SW480 (cell line): ENCODE measurements at regions not wholly inside any gene's neighbourhood (a gene's known extent, or its start where the extent isn't known, plus 50 kb on each side); places are given as distances from the start of the nearest gene placed in this dataset.
A peak's percentile ranks its signal among the peaks of the same experiment; 100 is the strongest.
"Not testable (repeated sequence)": the region's sequence is repeated elsewhere in the genome, so short reads cannot be mapped to it uniquely, and the experiment has no call there.

Source experiments
- DNase-seq: peaks from one replicate; pipeline ENCODE4 v3.0.0-alpha.2; 2016; ENCODE audit warnings: low spot score

DNA sequence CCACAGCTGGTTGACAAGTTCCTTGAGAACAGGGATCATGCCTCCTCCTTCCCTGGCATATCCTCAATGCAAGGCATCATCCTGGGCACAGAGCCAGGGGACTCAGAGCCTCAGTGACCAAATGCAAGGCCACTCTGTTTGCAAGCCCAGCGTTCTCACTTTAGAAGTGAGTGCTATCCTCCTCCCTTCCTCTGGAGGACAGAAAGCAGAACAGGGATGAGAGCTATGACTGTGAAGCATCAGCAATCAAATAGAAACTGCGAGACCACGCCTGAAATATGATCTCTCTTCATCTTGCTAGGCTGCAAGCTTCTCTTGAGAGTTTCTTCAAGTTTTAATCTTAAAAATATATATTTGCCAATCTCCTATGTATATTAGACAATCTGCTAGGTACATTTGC, 119.8 kb downstream of the LRATD1 start:
- no peak for DNase-seq

DNA sequence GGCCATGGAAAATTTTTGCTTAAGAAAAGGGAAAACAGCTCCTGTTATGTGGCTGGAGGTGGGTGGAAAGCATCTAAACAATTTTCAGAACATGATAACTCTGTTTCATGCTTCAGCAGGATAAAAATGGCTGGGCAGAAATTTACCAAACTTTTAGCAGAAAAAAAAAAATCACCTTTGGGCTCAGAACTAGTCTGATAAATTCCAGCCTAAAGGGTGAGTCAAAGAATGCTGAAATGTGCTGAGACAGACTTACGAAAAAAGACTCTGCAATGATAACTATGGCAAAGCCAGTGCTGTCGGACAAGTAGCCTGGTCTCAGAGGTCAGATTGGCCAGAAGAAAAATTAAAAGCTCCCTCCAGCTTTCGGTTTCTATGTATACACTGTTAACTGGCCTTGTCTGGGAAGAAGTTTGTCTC, 123.6 kb downstream of the LRATD1 start:
- DNase-seq = no peak

DNA sequence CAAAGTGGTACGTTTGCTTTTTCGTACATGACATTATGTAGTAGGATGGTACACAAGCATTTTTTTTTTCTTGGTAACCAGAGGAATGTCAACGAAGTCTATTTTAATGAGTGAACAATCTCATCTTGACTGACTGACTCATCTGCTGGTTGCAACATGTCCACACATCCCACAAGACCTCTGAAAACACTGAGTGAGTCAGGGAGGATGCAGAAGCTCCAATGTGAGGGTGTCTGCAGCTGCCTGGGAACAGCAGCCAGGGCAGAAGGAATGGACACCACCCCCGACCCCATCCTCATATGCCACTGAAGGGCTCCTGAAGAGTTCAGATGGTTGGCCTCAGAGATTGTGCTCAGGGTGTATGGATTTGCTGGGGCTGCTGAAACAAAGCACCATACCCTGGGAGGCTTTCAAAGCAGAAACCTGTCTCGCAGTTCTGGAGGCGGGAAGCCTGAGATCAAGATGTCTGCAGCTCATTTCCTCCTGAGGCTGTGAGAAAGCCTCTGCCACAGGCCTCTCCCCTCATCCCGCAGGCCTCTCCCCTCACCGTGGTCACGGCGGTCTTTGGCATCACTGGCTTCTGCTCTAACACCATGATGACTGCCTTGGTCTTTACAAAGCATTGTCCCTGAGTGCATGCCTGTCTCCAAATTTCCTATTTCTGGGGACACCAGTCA, 124.6 kb downstream of the LRATD1 start:
- peak; percentile 21 for DNase-seq

DNA sequence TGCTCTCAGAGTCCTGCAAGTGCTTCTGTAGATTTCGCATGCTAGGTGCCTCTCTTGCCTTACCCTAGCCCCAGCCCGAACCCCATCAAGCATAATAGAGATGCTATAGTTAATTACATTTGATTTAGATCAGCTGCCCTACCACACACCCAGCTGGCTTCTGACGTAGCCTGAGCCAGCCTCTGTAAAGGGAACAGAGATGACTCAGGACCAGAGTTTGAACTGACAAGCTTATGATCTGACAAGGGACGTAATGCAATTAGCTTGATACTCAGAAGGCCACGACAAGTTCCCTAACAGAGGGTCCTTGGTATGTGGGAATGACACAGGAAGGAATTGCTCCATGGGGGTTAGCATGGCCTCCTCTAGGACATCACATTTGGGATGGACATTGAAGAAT, 126.6 kb downstream of the LRATD1 start:
- DNase-seq = no peak

DNA sequence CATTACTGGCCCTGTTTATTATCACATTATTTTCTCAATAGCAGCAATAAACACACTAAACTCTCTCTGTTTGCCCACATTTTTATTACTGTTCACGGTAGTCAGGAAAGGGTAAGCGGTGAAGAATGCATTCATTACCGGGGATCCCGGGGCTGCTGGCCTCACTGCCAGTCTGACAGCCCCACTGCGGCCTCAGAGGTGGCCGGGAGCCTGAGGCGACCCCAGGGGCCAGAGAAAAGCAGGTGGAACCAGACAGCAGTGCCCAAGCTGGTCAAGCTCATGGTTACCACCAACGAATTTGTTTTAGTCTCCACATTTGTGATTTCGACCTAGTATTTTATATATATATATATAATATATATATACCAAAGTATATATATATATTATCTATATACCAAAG, 127.7 kb downstream of the LRATD1 start:
- no peak for DNase-seq

DNA sequence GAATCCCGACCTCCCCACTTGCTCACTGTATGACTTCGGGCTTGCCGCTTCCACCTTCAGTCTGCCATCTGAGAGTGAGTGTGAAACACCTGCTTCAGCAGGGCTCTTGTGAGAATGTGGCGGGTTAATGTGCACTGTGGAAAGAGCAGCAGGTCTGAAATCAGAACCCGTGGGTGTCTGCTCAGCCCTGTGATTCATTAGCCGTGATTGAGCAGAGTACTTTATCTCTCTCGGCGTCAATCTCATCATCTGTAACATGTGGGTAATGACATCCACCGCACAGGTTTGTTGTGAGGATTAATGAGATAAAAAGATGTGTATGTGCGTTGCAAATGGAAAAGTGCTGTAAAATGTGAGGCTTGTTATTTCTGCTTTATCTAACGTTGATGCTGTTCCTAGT, 128.6 kb downstream of the LRATD1 start:
- DNase-seq = no peak

DNA sequence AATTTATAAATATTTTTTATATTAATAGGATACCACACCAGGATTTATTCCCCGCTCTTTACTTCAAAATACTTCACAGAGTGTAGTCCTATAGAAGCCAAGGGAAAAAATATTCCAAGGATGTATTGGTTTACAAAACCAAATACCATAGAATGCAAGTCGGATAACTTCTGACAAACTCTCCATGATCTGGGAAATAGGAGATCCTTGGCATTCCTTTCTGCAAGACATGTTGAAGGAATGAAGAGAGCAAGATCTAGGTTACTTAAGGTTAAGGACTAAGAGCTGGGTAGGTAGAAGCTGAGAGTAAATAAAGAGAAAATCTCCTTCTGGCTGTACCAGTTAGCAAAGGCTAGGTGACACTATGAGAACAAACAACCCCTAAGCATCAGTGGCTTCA, 141.2 kb downstream of the LRATD1 start:
- no peak for DNase-seq

DNA sequence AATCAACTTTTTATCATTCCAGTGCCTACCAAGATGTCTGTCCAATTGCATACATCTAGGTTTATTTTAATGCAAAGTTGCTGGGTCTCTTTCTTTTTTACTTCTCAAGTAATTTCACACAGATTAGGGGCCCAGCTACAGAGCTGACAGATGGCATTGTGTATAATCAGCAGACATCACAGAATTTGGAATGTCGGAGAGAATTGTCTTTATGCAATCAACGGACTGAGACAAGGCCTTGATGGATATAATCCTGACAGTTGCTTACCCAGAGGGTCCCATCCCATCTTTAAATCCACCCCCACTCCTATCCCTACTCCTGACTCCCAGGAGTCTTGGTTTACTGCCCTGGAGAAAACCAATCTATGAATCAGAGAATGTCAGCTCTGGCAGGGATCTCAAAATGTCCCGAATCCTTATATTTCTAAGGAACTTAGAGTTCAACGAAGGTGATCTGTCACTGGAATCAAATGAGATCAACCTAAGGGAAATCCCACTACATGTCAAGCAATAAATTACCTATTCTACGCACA, 142.0 kb downstream of the LRATD1 start:
- DNase-seq = no peak

DNA sequence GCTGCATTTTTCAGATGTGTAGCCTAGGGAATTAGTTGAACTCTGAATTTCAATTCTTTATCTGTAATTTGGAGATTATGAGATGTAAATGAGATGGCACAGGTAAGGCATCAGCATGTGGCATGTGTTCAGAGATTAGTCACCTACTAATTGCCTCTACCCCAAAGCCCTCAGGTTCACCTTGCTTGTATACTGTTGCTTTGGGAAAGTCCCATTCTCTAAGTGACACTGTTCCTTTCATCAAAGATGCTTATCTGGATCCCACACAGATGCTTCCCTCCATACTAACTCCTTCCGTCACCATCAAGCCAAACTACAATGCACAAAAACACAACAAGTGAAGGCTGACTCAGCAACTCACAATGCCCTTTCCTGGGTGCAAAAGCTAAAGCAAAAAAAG, 143.7 kb downstream of the LRATD1 start:
- DNase-seq = no peak

DNA sequence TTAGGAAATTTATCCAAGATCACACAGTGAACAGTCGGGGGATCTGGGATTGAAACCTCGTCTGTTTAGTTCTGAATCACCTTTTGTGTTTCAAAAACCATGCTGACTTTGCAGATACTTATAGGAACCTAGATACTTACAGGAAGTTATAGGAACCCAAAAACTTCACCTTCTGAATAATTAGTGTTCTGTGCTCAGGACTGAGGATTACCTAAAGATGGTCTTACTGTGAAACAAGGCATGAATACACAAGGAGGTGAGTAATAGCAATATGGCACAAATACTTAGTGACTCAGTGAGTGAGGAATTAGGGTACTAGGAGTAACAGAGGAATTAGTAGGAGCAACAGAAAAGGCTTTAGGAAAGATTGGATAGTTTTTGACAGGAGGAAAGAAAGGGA, 145.5 kb downstream of the LRATD1 start:
- DNase-seq = no peak

DNA sequence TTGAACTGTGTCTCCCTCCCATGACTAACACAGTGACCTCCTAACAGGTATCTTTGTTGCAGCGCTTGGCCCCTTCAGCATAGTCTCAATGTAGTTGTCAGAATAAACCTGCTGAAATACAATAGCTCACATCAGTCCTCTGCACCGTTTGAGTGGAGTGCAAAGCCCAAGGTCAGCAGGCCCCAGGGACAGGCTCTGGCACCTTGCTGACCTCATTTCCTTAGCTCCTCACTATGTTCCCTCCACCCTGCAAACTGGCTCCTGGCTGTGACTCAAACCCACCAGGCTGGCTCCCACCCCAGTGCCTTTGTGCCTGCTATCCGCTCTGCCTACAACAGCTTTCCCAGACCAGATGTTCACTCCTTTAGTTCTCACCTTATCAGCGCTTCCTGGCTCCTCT, 146.7 kb downstream of the LRATD1 start:
- DNase-seq = no peak

DNA sequence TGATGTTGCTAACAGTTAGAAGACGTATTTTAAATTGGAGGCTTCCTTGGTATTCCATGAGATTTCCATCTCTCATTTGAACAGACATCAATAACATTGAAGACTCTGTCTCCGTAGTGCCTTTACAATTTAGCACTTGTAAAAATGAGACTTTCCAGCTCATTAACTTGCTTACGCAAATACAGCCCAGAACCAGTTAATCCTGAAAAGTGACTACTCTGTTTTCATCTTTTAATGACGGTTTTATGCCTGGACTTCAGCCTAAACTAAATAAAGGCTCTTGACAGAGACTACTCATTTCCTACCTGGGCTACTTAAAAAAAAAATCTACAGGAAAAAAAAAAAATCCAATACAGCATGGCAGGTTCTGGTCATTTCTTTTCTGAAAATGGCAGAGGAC, 148.6 kb downstream of the LRATD1 start:
- DNase-seq = no peak

DNA sequence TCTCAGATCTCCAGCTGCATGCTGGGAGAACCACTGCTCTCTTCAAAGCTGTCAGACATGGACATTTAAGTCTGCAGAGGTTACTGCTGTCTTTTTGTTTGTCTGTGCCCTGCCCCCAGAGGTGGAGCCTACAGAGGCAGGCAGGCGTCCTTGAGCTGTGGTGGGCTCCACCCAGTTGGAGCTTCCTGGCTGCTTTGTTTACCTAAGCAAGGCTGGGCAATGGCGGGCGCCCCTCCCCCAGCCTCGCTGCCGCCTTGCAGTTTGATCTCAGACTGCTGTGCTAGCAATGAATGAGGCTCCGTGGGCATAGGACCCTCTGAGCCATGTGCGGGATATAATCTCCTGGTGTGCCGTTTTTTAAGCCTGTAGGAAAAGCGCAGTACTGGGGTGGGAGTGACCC, 156.3 kb downstream of the LRATD1 start:
- not testable (repeated sequence) for DNase-seq

DNA sequence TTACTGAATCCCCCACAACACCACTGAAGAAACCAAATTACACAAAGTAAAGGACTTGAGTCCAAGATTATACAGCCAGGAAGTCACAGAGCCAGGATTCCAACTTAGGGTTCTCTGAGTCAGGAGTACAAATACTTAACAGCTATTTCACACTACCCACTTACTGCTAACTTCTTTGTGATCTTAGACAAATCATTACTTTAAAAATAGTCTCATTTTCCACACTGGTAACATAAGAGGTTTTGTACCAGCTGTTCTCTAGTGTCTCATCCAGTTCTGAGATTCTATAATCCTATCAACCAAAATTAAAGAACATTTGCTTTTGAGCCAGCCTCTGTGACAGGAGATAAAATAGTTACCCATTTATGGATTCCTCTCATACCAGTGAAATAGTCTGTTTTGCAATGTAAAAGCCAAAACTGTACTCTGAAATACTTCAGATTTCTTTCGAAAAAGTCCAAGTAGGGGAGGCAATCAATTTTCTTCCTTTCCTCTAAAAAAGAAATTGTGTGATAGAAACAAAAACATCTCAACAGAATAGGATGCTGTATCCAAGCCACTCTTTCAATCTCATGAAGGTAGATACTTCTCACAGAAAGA, 157.6 kb downstream of the LRATD1 start:
- no peak for DNase-seq

DNA sequence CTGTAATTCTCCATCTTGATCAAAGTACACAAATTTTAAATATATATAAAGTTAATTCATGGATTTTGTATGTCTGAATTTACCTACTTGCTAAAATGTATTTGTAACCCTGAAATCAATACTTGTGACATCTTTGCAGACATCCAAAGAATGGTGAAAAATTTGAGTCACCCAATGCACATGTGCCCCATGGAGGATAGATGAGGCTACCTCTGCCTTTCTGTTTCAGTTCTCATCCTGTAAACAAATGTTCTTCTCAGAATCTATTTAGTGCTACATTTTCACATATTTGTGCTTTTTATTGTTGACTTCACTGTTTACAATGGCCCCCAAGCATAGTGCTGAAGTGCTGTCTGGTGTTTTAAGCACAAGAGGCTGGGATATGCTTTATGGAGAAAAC, 171.5 kb downstream of the LRATD1 start:
- no peak for DNase-seq

DNA sequence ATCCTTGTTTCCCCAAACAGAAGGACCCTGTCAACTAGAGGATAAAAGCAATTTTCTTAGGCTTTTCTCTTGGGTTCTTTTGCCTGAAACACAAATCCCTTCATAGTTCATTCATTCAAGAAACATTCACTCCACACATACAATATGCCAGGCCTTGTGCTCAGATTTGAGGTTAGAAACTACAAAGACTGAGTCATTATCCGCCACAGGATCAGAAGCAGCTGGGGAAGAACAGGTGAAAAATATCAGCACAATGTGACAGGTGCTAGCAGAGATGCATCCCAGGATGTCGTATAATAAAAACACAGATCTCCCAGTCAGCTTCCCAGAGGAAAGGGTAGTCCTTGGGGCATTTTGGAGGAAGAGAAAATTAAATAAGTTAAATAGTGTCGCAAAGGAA, 172.4 kb downstream of the LRATD1 start:
- DNase-seq = peak; percentile 6

DNA sequence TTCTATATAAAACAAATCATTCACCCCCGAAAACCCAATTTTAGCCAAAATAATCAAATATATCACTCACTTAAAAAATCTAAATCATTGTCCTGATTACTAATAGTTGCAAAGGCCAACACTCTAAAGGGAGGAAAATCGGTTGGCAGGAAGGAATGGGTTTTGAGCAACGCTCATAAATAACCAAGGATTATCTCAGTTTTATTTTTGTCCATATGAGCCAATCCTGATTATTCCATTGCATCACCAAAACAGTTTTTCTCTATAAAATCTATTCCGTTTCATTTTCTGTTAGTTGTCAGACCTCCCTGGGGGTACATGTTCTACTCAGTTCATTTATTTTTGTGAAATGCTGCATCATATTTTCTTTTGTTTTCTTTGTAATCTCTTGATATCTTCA, 174.1 kb downstream of the LRATD1 start:
- DNase-seq = no peak

DNA sequence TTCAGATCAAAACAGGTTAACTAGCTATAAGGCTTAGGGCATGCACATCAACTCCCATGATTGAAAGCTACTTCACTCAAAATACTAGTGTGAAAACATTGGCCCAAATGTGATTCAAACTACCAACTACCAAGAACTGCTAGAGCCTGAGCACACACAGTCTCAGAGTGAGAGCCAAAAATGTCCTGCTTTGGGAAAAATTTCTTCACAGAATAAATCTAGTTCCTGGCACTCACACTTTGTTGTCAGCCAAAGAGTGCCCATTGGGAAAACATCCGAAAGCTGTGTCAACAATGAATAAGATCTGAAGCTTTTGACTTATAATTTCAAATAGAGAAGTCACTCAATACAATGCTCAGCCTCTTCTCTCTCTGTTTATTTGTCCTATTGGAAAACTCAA, 182.7 kb downstream of the LRATD1 start:
- DNase-seq = no peak

DNA sequence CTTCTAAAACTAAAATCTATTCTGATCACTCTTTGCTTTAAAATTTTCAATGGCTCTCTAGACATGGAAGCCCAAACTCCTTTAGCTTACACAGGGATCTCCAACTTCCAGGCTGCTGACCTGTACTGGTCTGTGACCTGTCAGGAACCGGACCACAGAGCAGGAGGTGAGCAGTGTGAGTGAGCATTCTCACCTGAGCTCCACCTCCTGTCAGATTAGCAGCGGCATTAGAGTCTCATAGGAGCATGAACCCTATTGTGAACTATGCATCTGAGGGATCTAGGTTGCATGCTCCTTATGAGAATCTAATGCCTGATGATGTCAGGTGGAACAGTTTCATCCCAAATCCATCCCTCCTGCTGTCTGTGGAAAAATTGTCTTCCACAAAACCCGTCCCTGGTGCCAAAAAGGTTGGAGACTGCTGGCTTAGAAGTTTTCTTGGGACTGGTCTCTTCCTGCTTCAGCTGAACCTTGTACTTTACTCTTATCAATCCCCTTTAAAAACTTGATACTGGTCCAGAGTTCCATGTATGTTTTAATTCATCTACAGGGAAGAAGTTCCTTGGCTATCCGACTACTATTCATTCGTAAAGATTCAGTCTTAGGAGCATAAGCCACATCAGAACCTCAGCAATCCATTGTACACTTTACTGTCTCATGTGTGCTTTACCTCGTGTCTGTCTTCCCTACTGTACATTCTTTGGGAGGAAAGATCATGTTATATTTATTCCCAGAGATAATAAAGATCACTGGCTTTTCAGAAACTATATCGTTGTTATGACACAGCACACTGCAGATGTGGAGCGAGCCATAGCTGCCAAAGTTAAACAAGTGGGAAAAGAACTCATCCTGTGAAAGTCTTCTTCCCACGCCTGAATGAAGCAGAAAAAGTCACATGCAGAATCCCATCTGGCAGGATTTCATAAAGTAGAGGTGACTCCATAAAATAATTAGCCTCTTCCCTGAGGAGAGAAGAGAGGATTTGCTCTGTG, 183.8 kb downstream of the LRATD1 start:
- DNase-seq = no peak

DNA sequence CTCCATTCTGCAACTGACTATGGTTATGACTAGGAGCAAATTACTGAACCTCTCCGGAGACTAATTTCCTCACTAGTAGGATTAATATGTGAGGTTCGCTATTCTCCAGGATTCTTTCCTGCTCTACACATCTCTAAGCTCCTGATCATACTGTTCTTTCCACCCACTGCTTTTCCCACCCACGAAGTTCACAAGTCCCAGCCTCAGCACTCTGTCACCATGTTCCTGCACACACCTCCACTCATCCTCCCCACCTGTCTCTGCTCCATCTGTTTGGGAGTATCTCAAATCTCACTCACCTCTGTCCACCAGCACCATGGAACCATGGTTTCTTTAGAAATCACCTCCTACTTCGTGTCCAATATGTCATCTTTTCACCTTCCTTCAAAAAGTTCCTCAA, 185.3 kb downstream of the LRATD1 start:
- no peak for DNase-seq

DNA sequence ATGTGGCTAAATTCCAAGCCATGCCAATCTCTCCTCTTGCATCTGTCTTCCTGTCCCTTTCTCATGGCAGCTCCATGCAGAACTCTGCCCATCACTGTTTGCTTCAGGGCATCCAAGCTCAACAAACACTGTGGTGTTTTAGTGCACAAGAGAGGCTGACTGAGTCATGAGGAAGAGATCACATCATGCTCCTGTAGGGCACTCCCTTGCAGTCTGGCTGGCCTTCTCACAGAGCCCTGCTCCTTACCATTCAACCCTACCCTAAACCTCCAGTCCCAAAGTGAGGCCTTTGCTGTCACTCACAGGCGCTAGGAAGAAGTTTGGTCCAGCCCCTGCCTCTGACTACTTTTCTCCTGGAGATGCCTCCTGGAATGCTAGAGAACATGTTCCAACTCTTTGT, 194.0 kb downstream of the LRATD1 start:
- no peak for DNase-seq

DNA sequence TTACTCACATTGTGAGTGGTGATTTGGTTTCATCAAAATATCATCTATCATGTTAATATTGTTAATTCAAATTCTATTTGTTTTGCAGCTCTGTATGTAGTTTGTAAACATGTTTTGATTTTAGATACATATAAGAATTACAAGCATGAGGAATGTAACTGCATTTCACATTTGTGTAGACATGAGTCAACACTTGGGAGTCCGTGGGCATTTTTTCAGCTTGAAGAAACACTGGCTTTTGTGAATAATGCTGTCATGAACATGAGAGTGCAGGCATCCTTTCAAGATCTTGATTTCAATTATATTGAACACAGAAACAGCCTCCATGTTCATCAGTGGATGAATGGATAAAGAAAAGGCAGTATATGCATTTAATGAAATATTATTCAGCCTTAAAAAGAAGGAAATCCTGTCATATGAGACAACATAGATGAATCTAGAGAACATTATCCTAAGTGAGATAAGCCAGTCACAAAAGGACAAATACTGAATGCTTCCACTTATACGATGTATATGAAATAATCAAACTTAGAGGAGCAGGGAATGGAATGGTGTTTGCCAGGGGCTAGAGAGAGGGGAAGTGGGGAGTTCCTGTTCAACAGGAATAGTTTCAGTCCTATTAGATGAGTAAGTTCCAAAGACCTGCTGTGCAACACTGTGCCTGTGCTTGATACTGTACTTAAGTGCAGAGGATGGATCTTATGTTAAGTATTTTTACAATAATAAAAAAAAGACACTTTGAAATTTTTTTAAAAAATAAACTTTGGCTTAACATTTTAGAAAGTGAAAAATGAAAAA, 194.9 kb downstream of the LRATD1 start:
- no peak for DNase-seq
